Gastroesophageal sphincter (tissue), 4 donors: ENCODE measurements at regions not wholly inside any gene's neighbourhood (a gene's known extent, or its start where the extent isn't known, plus 50 kb on each side); places are given as distances from the start of the nearest gene placed in this dataset.
A peak's percentile ranks its signal among the peaks of the same experiment; 100 is the strongest.

Experiments
- ATAC-seq: fragments of 150-250 bp; one replicate; pipeline ENCODE4 v1.9.1; 2016; ENCODE audit warnings: mild to moderate bottlenecking, moderate library complexity
- H3K27ac ChIP-seq, 4 donors: fragments of 200-600 bp; sonication (generic) in 3 of 4; 1 replicate in 3 of 4; 2 replicates in 1 of 4; pipeline ENCODE4 v1.5.1; 2016 to 2019
- H3K27me3 ChIP-seq: fragments of 200-600 bp; sonication (generic); one replicate; pipeline ENCODE4 v1.5.1; 2019
- H3K36me3 ChIP-seq, 2 donors: fragments of 200-600 bp; sonication (generic); one replicate each; pipeline ENCODE4 v1.5.1; 2019; ENCODE audit warnings: control low read depth in 1 of 2
- H3K4me1 ChIP-seq, 3 donors: fragments of 200-600 bp; sonication (generic); 1 replicate in 2 of 3; 2 replicates in 1 of 3; pipeline ENCODE4 v1.5.1; 2016 to 2019; ENCODE audit warnings: control low read depth in 2 of 3
- H3K4me3 ChIP-seq, 2 donors: fragments of 200-600 bp; sonication (generic); one replicate each; pipeline ENCODE4 v1.5.1; 2019; ENCODE audit warnings: mild to moderate bottlenecking in 1 of 2, moderate library complexity in 1 of 2
- H3K9me3 ChIP-seq, 3 donors: fragments of 200-600 bp; sonication (generic); one replicate each; pipeline ENCODE4 v1.5.1; 2017 to 2019; ENCODE audit warnings: control low read depth in 2 of 3
- EP300 ChIP-seq: sonication (generic); formaldehyde crosslinking; IDR thresholded peaks from one replicate; pipeline ENCODE4 v1.6.1; 2017; ENCODE audit warnings: antibody characterized with exemption, mild to moderate bottlenecking
- POLR2A ChIP-seq, 2 donors: fragments of 450-650 bp; IDR thresholded peaks; one replicate each; pipeline ENCODE4 v1.6.1; 2017; ENCODE audit warnings: antibody characterized with exemption in 2 of 2, mild to moderate bottlenecking in 2 of 2, moderate library complexity in 1 of 2
- POLR2AphosphoS5 ChIP-seq: sonication (generic); formaldehyde crosslinking; IDR thresholded peaks from one replicate; pipeline ENCODE4 v1.6.1; 2017; ENCODE audit warnings: antibody characterized with exemption
- WGBS, 2 donors: methylation state at CpG; one replicate each; pipeline ENCODE4 v1.1.5; 2018; ENCODE audit warnings: low coverage in 1 of 2; 5-methylcytosine and 5-hydroxymethylcytosine counted together
- TF ChIP-seq, protein P1 (sequence below), 4 experiments: fragments of 200-600 bp in 2 of 4; fragments of 450-650 bp in 2 of 4; sonication (generic) in 1 of 4; IDR thresholded peaks; one replicate each; pipeline ENCODE4 v1.5.1; 2017 to 2019; ENCODE audit warnings: antibody characterized with exemption in 4 of 4, mild to moderate bottlenecking in 2 of 4, moderate library complexity in 2 of 4

DNA sequence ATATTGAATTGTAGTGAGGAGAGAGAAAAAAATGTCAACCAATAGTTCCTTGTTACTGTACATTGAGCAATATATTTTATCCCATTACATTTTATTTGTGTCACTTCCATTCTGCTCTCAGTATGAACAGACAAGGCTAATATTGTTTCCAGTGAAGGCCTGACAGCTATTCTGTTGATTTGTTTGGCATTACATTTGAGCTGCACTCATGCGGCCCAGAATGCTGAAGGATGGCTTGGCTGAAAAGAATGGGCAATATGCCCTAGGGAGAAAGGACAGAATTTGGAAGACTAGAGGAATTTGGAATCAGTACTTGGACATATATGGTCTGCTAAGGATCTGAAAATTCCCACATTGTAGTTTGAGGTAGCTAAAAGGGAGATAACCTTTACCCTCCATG lies 1294.4 kb downstream of the CDH8 start:
- Histone ChIP-seq H3K4me3 (no peak overlapping the region), H3K4me1 (no peaks in the 10 kb centered on the region), H3K36me3 (no peaks in the 10 kb centered on the region), H3K27me3 (no peaks in the 10 kb centered on the region), H3K27ac (no peak overlapping the region), H3K9me3 (no peaks in the 10 kb centered on the region)
- no peak for ATAC-seq
- TF ChIP-seq, protein P1, sequence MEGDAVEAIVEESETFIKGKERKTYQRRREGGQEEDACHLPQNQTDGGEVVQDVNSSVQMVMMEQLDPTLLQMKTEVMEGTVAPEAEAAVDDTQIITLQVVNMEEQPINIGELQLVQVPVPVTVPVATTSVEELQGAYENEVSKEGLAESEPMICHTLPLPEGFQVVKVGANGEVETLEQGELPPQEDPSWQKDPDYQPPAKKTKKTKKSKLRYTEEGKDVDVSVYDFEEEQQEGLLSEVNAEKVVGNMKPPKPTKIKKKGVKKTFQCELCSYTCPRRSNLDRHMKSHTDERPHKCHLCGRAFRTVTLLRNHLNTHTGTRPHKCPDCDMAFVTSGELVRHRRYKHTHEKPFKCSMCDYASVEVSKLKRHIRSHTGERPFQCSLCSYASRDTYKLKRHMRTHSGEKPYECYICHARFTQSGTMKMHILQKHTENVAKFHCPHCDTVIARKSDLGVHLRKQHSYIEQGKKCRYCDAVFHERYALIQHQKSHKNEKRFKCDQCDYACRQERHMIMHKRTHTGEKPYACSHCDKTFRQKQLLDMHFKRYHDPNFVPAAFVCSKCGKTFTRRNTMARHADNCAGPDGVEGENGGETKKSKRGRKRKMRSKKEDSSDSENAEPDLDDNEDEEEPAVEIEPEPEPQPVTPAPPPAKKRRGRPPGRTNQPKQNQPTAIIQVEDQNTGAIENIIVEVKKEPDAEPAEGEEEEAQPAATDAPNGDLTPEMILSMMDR (IDR thresholded peaks at IDR 0.05): no peak
- TF ChIP-seq EP300: no peak
- TF ChIP-seq POLR2A (IDR thresholded peaks at IDR 0.05): no peak
- TF ChIP-seq POLR2AphosphoS5: no peak
- WGBS, 2 donors: 50 to 62% methylated on average over 1 of the region's 1 CpG

- Histone ChIP-seq H3K4me3 (no peak overlapping the region), H3K36me3 (no peaks in the 10 kb centered on the region), H3K27ac (no peak overlapping the region), H3K27me3 (no peaks in the 10 kb centered on the region), H3K4me1 (no peaks in the 10 kb centered on the region), H3K9me3 (no peaks in the 10 kb centered on the region)
- WGBS, 2 donors: 21 to 25% methylated on average over 12 to 13 of the region's 13 CpGs
- TF ChIP-seq, protein P1 (IDR thresholded peaks at IDR 0.05): no peak
- TF ChIP-seq EP300: no peak
- TF ChIP-seq POLR2AphosphoS5: no peak
- TF ChIP-seq POLR2A (IDR thresholded peaks at IDR 0.05): no peak
- ATAC-seq: no peak
Observed at GRCh38 chr16:60739737-60740683, 1296.2 kb downstream of the CDH8 start.

GRCh38 chr16:60731329-60732050 lies 1304.7 kb downstream of the CDH8 start:
- ATAC-seq: no peak
- Histone ChIP-seq H3K9me3 (no peaks in the 10 kb centered on the region), H3K4me3 (no peak overlapping the region), H3K36me3 (no peaks in the 10 kb centered on the region), H3K27me3 (no peaks in the 10 kb centered on the region), H3K4me1 (no peaks in the 10 kb centered on the region), H3K27ac (no peak overlapping the region)
- TF ChIP-seq EP300 (no peak), POLR2AphosphoS5 (no peak), POLR2A (IDR thresholded peaks at IDR 0.05) (no peak)
- TF ChIP-seq, protein P1 (IDR thresholded peaks at IDR 0.05): no peak
- 34 to 36% methylated on average over 5 of the region's 5 CpGs for WGBS, 2 donors

DNA sequence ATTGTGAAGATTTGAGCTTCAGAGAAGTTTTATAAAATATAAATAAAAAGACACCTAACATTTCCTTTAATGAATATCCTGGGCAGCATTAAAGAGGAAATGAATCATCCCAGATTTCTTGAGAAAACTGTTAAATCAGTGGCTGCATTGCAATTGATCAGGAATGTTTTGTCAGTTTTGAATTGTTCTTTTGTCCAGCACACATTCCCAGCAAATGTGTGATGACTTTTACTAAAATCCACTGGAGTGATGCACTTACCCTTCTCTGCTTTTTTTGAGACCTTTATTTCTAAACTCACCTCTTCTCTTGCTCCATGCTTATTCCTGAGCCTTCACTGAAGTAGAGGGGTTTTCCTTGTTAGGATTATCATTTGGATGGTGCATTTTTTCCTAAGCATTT lies 1307.2 kb downstream of the CDH8 start:
- H3K4me3 ChIP-seq: no peak overlapping the region
- no peak overlapping the region for H3K27ac ChIP-seq
- no peak for TF ChIP-seq POLR2A (IDR thresholded peaks at IDR 0.05)
- TF ChIP-seq, protein P1 (IDR thresholded peaks at IDR 0.05): no peak
- H3K9me3 ChIP-seq: no peaks in the 10 kb centered on the region
- no peaks in the 10 kb centered on the region for H3K36me3 ChIP-seq
- H3K27me3 ChIP-seq: no peaks in the 10 kb centered on the region
- H3K4me1 ChIP-seq: no peaks in the 10 kb centered on the region
- ATAC-seq: no peak

- no peak overlapping the region for H3K27ac ChIP-seq
- no peak overlapping the region for H3K4me3 ChIP-seq
- no peaks in the 10 kb centered on the region for H3K9me3 ChIP-seq
- WGBS, 2 donors: 66 to 68% methylated on average over 5 of the region's 5 CpGs
- H3K36me3 ChIP-seq: no peaks in the 10 kb centered on the region
- TF ChIP-seq EP300 (no peak), POLR2A (IDR thresholded peaks at IDR 0.05) (no peak), POLR2AphosphoS5 (no peak)
- TF ChIP-seq, protein P1 (IDR thresholded peaks at IDR 0.05): no peak
- no peaks in the 10 kb centered on the region for H3K4me1 ChIP-seq
- ATAC-seq: peak; percentile 25
- no peaks in the 10 kb centered on the region for H3K27me3 ChIP-seq
Observed at GRCh38 chr16:60727851-60728250, 1308.4 kb downstream of the CDH8 start.
